H1 (cell line): ENCODE measurements at regions not wholly inside any gene's neighbourhood (a gene's known extent, or its start where the extent isn't known, plus 50 kb on each side); places are given as distances from the start of the nearest gene placed in this dataset.

Experiments
- CREB1 ChIP-seq: IDR thresholded peaks from 2 replicates; pipeline ENCODE4 v1.6.1; 2012; ENCODE audit warnings: inconsistent platforms
- CTCF ChIP-seq, 3 experiments: IDR thresholded peaks; 1 replicate in 2 of 3; 2 replicates in 1 of 3; pipeline versions ENCODE4 v1.5.1 to v1.6.1; 2011; ENCODE audit warnings: low read length in 3 of 3, mild to moderate bottlenecking in 3 of 3, inconsistent platforms in 2 of 3, low read depth in 1 of 3, moderate library complexity in 1 of 3; ENCODE audit not compliant: insufficient read depth in 1 of 3; ENCODE audit errors: control extremely low read depth in 1 of 3
- EP300 ChIP-seq, 2 experiments: IDR thresholded peaks; 1 replicate in 1 of 2; 2 replicates in 1 of 2; pipeline ENCODE4 v1.6.1; 2011 to 2012; ENCODE audit warnings: low read depth in 2 of 2, low read length in 2 of 2, mild to moderate bottlenecking in 2 of 2, borderline replicate concordance in 1 of 2, inconsistent platforms in 1 of 2, moderate library complexity in 1 of 2
- JUN ChIP-seq: IDR thresholded peaks from 2 replicates; pipeline ENCODE4 v1.6.1; 2011; ENCODE audit warnings: low read depth, mild to moderate bottlenecking, improper control_type of control experiment, low read length
- JUND ChIP-seq: IDR thresholded peaks from 2 replicates; pipeline ENCODE4 v1.6.1; 2011; ENCODE audit warnings: mild to moderate bottlenecking, improper control_type of control experiment, low read length
- NRF1 ChIP-seq: IDR thresholded peaks from 2 replicates; pipeline ENCODE4 v1.6.1; 2011; ENCODE audit warnings: mild to moderate bottlenecking, low read depth, low read length, improper control_type of control experiment
- POLR2A ChIP-seq, 2 experiments: IDR thresholded peaks; 1 replicate in 1 of 2; 2 replicates in 1 of 2; pipeline ENCODE4 v1.6.1; 2011; ENCODE audit warnings: low read depth in 2 of 2, low read length in 2 of 2, mild to moderate bottlenecking in 2 of 2; ENCODE audit errors: control extremely low read depth in 1 of 2
- RAD21 ChIP-seq, 2 experiments: IDR thresholded peaks in 1 of 2; conservative IDR thresholded peaks in 1 of 2; 2 replicates each; pipeline ENCODE4 v1.6.1; 2011; ENCODE audit warnings: low read depth in 2 of 2, low read length in 2 of 2, improper control_type of control experiment in 1 of 2, inconsistent platforms in 1 of 2, mild to moderate bottlenecking in 1 of 2, moderate library complexity in 1 of 2
- RFX5 ChIP-seq: IDR thresholded peaks from 2 replicates; pipeline ENCODE4 v1.6.1; 2011; ENCODE audit warnings: low read depth, low read length, improper control_type of control experiment, borderline replicate concordance
- RNF2 ChIP-seq: fragments of 200-900, 300-1000 bp; sonication (generic); IDR thresholded peaks from 2 replicates; pipeline ENCODE4 v1.7.1; 2016; ENCODE audit warnings: borderline replicate concordance, low read depth, mild to moderate bottlenecking, antibody characterized with exemption, low read length; ENCODE audit not compliant: poor library complexity, severe bottlenecking; ENCODE audit errors: missing control alignments
- RXRA ChIP-seq: IDR thresholded peaks from 2 replicates; pipeline ENCODE4 v1.6.1; 2011; ENCODE audit warnings: low read depth, mild to moderate bottlenecking, low read length, moderate library complexity; ENCODE audit not compliant: insufficient read depth
- SIRT6 ChIP-seq: IDR thresholded peaks from one replicate; pipeline ENCODE4 v1.7.1; 2012; ENCODE audit warnings: low read length, inconsistent platforms
- TAF1 ChIP-seq: IDR thresholded peaks from 2 replicates; pipeline ENCODE4 v1.6.1; 2011; ENCODE audit warnings: mild to moderate bottlenecking, low read depth, low read length
- TBP ChIP-seq: IDR thresholded peaks from 2 replicates; pipeline ENCODE4 v1.6.1; 2011; ENCODE audit warnings: low read depth, low read length, improper control_type of control experiment

GRCh38 chr1:4527819-4528218, 126.6 kb upstream of the AJAP1 start:
- TF ChIP-seq CTCF (IDR thresholded peaks at IDR 0.05; ENCODE audit: control extremely low read depth in 1 of 3, insufficient read depth in 1 of 3, low read depth in 1 of 3, low read length in 3 of 3), result no peak
- TF ChIP-seq POLR2A (IDR thresholded peaks at IDR 0.05; ENCODE audit: control extremely low read depth in 1 of 2, low read depth in 2 of 2, low read length in 2 of 2), result no peak
- TF ChIP-seq EP300 (IDR thresholded peaks at IDR 0.05; ENCODE audit: borderline replicate concordance in 1 of 2, low read depth in 2 of 2, low read length in 2 of 2), result no peak
- no peak for TF ChIP-seq CREB1
- TF ChIP-seq TAF1, result no peak
- TF ChIP-seq RAD21 (IDR thresholded peaks at IDR 0.05 in 1 of 2, conservative IDR thresholded peaks at IDR 0.05 in 1 of 2; ENCODE audit: low read depth in 2 of 2, low read length in 2 of 2), result no peak
- no peak for TF ChIP-seq JUN
- no peak for TF ChIP-seq TBP
- no peak for TF ChIP-seq RFX5
- TF ChIP-seq RXRA, result no peak
- TF ChIP-seq RNF2, result no peak
- TF ChIP-seq JUND, result no peak
- no peak for TF ChIP-seq NRF1
- TF ChIP-seq SIRT6, result no peak
